SK-N-SH treated with all-trans-retinoic acid at 6 μM for 48 hours (cell line): ENCODE measurements at regions not wholly inside any gene's neighbourhood (a gene's known extent, or its start where the extent isn't known, plus 50 kb on each side); places are given as distances from the start of the nearest gene placed in this dataset.

ENCODE experiments used
- ATAC-seq: fragments of 200-7000 bp; cut with Tn5 transposase; 3 replicates; pipeline ENCODE4 v1.9.1; 2020; ENCODE audit warnings: mild to moderate bottlenecking, moderate library complexity
- CREB5 ChIP-seq: fragments of 250-450 bp; sonication (Bioruptor Pico); IDR thresholded peaks from 2 replicates; pipeline ENCODE4 v1.5.1; 2020; ENCODE audit warnings: low read depth, mild to moderate bottlenecking, moderate library complexity
- CSDC2 ChIP-seq: fragments of 250-450 bp; sonication (Bioruptor Pico); IDR thresholded peaks from 2 replicates; pipeline ENCODE4 v1.5.0; 2020; ENCODE audit warnings: mild to moderate bottlenecking, moderate library complexity
- CSRNP3 ChIP-seq: fragments of 250-450 bp; sonication (Bioruptor Pico); IDR thresholded peaks from 2 replicates; pipeline ENCODE4 v1.5.1; 2021; ENCODE audit warnings: mild to moderate bottlenecking, moderate library complexity
- ESRRG ChIP-seq: fragments of 250-450 bp; sonication (Bioruptor Pico); IDR thresholded peaks from 2 replicates; pipeline ENCODE4 v1.6.1; 2021; ENCODE audit warnings: mild to moderate bottlenecking
- GLIS3 ChIP-seq: fragments of 250-450 bp; sonication (Bioruptor Pico); IDR thresholded peaks from 2 replicates; pipeline ENCODE4 v1.5.0; 2020; ENCODE audit warnings: mild to moderate bottlenecking, moderate library complexity
- ISL1 ChIP-seq: fragments of 250-450 bp; sonication (Bioruptor Pico); IDR thresholded peaks from 2 replicates; pipeline ENCODE4 v2.1.2; 2022; ENCODE audit warnings: mild to moderate bottlenecking, moderate library complexity
- RARB ChIP-seq: fragments of 250-450 bp; sonication (Bioruptor Pico); IDR thresholded peaks from 2 replicates; pipeline ENCODE4 v1.8.0; 2021; ENCODE audit warnings: mild to moderate bottlenecking, moderate library complexity
- TCF4 ChIP-seq: fragments of 250-450 bp; sonication (Bioruptor Pico); IDR thresholded peaks from 2 replicates; pipeline ENCODE4 v1.8.0; 2021; ENCODE audit warnings: mild to moderate bottlenecking, moderate library complexity, borderline replicate concordance
- TOX ChIP-seq: fragments of 250-450 bp; sonication (Bioruptor Pico); IDR thresholded peaks from 2 replicates; pipeline ENCODE4 v1.8.0; 2021; ENCODE audit warnings: mild to moderate bottlenecking, moderate library complexity, borderline replicate concordance
- ZC3H10 ChIP-seq: fragments of 250-450 bp; sonication (Bioruptor Pico); IDR thresholded peaks from 2 replicates; pipeline ENCODE4 v1.5.1; 2021; ENCODE audit warnings: mild to moderate bottlenecking, moderate library complexity
- ZNF70 ChIP-seq: fragments of 450-650 bp; formaldehyde crosslinking; IDR thresholded peaks from 2 replicates; pipeline ENCODE4 v1.5.0; 2020; ENCODE audit warnings: mild to moderate bottlenecking, moderate library complexity
- ZNF8 ChIP-seq: fragments of 450-650 bp; formaldehyde crosslinking; IDR thresholded peaks from 2 replicates; pipeline ENCODE4 v1.5.0; 2020; ENCODE audit warnings: mild to moderate bottlenecking, moderate library complexity
- TF ChIP-seq, protein P1 (sequence below): fragments of 250-450 bp; sonication (Bioruptor Pico); IDR thresholded peaks from 2 replicates; pipeline ENCODE4 v1.8.0; 2020; ENCODE audit warnings: mild to moderate bottlenecking, moderate library complexity, borderline replicate concordance
- TF ChIP-seq, protein P2 (sequence below): fragments of 250-450 bp; sonication (Bioruptor Pico); IDR thresholded peaks from 2 replicates; pipeline ENCODE4 v1.5.0; 2020; ENCODE audit warnings: mild to moderate bottlenecking, moderate library complexity
- TF ChIP-seq, protein P3 (sequence below): fragments of 250-450 bp; sonication (Bioruptor Pico); IDR thresholded peaks from 2 replicates; pipeline ENCODE4 v1.8.0; 2021; ENCODE audit warnings: low read depth, mild to moderate bottlenecking, moderate library complexity, borderline replicate concordance

DNA sequence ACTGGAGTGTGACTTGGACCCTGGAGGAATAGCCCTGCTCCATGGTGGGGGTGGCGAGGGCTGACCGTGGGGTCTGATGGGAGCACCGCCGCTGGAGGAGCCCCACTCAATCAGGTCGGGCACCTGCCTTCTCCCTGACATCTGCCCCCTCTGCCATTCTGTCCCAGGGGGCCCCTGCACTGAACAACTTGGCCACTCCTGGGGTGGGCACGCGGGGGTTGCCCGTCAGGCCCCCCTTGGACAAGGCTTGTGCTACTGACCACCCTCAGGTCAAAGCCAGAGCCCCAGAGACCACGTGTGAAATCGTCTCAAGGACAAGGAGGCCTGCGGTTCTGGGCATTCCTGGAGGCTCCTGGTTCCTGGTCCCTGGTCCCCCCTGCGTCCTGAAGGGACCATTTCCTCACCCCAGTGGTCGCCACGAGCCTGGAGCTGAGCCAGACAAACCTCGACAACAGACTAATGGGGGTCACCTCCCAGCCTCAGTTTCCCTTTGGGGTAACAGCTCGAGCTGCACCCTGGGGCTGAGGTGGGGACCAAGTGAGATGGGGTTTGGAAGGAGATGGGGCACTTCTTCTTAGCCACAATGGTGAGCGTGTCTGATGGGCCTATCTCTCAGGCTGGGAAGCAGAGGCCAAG is 73.4 kb upstream of the RNU6ATAC start:
- no peak for ATAC-seq
- TF ChIP-seq TOX (CRISPR knock-in tag) = no peak

GRCh38 chr9:134239130-134239903 is 75.0 kb upstream of the RNU6ATAC start:
- TF ChIP-seq ZNF8 (CRISPR knock-in tag) (no peak), CREB5 (CRISPR knock-in tag) (no peak), CSDC2 (CRISPR knock-in tag) (no peak)
- TF ChIP-seq, protein P1, sequence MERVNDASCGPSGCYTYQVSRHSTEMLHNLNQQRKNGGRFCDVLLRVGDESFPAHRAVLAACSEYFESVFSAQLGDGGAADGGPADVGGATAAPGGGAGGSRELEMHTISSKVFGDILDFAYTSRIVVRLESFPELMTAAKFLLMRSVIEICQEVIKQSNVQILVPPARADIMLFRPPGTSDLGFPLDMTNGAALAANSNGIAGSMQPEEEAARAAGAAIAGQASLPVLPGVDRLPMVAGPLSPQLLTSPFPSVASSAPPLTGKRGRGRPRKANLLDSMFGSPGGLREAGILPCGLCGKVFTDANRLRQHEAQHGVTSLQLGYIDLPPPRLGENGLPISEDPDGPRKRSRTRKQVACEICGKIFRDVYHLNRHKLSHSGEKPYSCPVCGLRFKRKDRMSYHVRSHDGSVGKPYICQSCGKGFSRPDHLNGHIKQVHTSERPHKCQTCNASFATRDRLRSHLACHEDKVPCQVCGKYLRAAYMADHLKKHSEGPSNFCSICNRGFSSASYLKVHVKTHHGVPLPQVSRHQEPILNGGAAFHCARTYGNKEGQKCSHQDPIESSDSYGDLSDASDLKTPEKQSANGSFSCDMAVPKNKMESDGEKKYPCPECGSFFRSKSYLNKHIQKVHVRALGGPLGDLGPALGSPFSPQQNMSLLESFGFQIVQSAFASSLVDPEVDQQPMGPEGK = no peak
- TF ChIP-seq, protein P2, sequence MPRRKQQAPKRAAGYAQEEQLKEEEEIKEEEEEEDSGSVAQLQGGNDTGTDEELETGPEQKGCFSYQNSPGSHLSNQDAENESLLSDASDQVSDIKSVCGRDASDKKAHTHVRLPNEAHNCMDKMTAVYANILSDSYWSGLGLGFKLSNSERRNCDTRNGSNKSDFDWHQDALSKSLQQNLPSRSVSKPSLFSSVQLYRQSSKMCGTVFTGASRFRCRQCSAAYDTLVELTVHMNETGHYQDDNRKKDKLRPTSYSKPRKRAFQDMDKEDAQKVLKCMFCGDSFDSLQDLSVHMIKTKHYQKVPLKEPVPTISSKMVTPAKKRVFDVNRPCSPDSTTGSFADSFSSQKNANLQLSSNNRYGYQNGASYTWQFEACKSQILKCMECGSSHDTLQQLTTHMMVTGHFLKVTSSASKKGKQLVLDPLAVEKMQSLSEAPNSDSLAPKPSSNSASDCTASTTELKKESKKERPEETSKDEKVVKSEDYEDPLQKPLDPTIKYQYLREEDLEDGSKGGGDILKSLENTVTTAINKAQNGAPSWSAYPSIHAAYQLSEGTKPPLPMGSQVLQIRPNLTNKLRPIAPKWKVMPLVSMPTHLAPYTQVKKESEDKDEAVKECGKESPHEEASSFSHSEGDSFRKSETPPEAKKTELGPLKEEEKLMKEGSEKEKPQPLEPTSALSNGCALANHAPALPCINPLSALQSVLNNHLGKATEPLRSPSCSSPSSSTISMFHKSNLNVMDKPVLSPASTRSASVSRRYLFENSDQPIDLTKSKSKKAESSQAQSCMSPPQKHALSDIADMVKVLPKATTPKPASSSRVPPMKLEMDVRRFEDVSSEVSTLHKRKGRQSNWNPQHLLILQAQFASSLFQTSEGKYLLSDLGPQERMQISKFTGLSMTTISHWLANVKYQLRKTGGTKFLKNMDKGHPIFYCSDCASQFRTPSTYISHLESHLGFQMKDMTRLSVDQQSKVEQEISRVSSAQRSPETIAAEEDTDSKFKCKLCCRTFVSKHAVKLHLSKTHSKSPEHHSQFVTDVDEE (CRISPR knock-in tag) = no peak
- ATAC-seq = no peak

DNA sequence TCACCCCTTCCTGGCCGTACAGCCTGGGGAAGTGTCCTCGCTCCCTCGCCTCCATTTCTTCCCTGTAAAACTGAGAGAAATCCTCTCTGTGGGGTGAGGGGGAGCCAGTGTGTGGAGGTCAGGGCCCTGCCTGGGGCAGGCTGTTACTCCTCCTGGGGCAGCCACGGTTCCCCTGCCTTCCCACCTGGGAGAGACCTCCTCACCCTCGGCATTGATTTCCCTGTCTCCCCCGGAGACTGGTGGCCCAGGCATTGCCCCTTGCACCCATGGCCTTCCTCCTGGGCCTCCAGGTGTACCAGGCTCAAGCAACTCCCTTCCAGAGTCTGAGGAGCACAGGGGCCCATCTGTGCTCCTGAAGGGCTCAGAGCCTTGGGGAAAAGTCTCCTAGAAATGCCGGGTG is 75.6 kb upstream of the RNU6ATAC start:
- no peak for ATAC-seq
- TF ChIP-seq ESRRG (CRISPR knock-in tag) = no peak
- TF ChIP-seq, protein P2 (CRISPR knock-in tag) = no peak

DNA sequence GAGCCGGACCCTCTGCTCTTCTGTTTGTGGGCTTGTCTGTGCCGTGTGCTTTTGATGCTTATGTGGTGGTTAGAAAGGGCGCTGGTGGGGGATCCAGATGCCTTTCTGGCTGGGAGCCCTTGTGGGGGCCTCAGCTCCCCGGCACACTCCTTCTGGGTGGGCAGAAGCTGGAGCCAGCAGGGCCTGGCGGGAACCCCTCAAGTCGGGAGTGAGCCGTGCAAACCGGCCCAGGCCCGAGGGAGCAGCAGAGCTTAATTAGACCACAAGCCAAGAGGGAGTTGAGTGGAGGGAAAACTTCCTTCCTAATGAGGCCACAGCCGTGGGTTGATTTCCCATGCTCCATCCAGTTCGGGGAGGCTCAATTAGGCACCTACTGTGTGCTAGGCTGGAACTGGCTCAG is 76.0 kb upstream of the RNU6ATAC start:
- TF ChIP-seq ISL1 (CRISPR knock-in tag) = no peak
- TF ChIP-seq, protein P1 = no peak
- TF ChIP-seq CREB5 (CRISPR knock-in tag) = no peak
- no peak for TF ChIP-seq ESRRG (CRISPR knock-in tag)
- TF ChIP-seq RARB (CRISPR knock-in tag) = no peak
- no peak for TF ChIP-seq GLIS3 (CRISPR knock-in tag)
- no peak for TF ChIP-seq TCF4
- TF ChIP-seq ZNF70 = no peak
- no peak for TF ChIP-seq ZNF8 (CRISPR knock-in tag)
- no peak for TF ChIP-seq ZC3H10
- TF ChIP-seq, protein P3, sequence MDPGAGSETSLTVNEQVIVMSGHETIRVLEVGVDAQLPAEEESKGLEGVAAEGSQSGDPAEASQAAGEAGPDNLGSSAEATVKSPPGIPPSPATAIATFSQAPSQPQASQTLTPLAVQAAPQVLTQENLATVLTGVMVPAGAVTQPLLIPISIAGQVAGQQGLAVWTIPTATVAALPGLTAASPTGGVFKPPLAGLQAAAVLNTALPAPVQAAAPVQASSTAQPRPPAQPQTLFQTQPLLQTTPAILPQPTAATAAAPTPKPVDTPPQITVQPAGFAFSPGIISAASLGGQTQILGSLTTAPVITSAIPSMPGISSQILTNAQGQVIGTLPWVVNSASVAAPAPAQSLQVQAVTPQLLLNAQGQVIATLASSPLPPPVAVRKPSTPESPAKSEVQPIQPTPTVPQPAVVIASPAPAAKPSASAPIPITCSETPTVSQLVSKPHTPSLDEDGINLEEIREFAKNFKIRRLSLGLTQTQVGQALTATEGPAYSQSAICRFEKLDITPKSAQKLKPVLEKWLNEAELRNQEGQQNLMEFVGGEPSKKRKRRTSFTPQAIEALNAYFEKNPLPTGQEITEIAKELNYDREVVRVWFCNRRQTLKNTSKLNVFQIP = no peak
- no peak for TF ChIP-seq TOX (CRISPR knock-in tag)
- no peak for TF ChIP-seq CSRNP3 (CRISPR knock-in tag)
- no peak for ATAC-seq
